Lower leg skin (tissue), 4 donors: ENCODE measurements at regions not wholly inside any gene's neighbourhood (a gene's known extent, or its start where the extent isn't known, plus 50 kb on each side); places are given as distances from the start of the nearest gene placed in this dataset.

ENCODE experiments used
- DNase-seq, 2 donors: peaks; one replicate each; pipeline ENCODE4 v3.0.0-alpha.2; 2019; ENCODE audit warnings: low spot score in 2 of 2
- H3K4me3 ChIP-seq: fragments of 200-600 bp; sonication (generic); 2 replicates; pipeline ENCODE4 v1.5.1; 2017; ENCODE audit warnings: mild to moderate bottlenecking, low read depth; ENCODE audit not compliant: poor library complexity, severe bottlenecking
- CTCF ChIP-seq, 3 donors: fragments of 450-650 bp; IDR thresholded peaks; one replicate each; pipeline ENCODE4 v1.5.1; 2016; ENCODE audit warnings: antibody characterized with exemption in 3 of 3, mild to moderate bottlenecking in 3 of 3, moderate library complexity in 2 of 3
- POLR2A ChIP-seq, 2 donors: fragments of 450-650 bp; IDR thresholded peaks; one replicate each; pipeline ENCODE4 v1.6.1; 2016 to 2017; ENCODE audit warnings: antibody characterized with exemption in 2 of 2, mild to moderate bottlenecking in 1 of 2, moderate library complexity in 1 of 2
- WGBS, 2 donors: methylation state at CpG; one replicate each; pipeline ENCODE4 v1.1.5; 2018; 5-methylcytosine and 5-hydroxymethylcytosine counted together
- intact Hi-C: fragments of 100-400 bp; cut with DNase I; formaldehyde crosslinking; loops from one replicate; pipeline ENCODE4 v1.15.0; 2023; ENCODE audit warnings: low total_unique reads

GRCh38 chr10:8137272-8137681, 82.8 kb downstream of the GATA3 start:
- no peak overlapping the region for H3K4me3 ChIP-seq
- DNase-seq: no peak
- TF ChIP-seq POLR2A (IDR thresholded peaks at IDR 0.05) (no peak), CTCF (IDR thresholded peaks at IDR 0.05) (no peak)
- intact Hi-C loops: no loop called here
- 83 to 85% methylated on average over 6 of the region's 6 CpGs for WGBS, 2 donors

- 71 to 78% methylated on average over 6 of the region's 6 CpGs for WGBS, 2 donors
- DNase-seq: no peak
- no peak overlapping the region for H3K4me3 ChIP-seq
- no peak for TF ChIP-seq CTCF (IDR thresholded peaks at IDR 0.05)
- no peak for TF ChIP-seq POLR2A (IDR thresholded peaks at IDR 0.05)
- intact Hi-C loops: no loop called here
Measured at GRCh38 chr10:8137726-8138125, 83.2 kb downstream of the GATA3 start.

DNA sequence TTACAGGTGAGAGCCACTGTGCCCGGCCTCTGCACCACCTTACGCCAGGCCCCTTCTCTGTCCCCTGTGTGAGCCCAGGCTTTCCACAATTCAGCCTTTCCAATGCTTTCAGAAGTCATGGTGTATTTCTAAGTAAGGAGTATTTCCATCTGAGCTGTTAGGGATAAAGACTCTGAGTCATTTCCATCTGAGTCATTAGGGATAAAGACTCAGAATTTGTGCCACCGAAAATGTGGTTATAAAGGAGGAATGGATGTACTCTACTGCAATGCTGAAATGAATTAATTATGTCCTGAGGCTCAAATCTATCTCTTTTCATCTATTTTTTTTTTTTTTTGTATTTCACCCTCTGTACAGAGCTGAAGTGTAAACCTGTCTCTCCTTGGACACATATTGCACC, 84.0 kb downstream of the GATA3 start:
- no peak for DNase-seq
- 77 to 79% methylated on average over 3 of the region's 3 CpGs for WGBS, 2 donors
- intact Hi-C loops: no loop called here
- TF ChIP-seq POLR2A (IDR thresholded peaks at IDR 0.05) (no peak), CTCF (IDR thresholded peaks at IDR 0.05) (no peak)
- H3K4me3 ChIP-seq: no peak overlapping the region

DNA sequence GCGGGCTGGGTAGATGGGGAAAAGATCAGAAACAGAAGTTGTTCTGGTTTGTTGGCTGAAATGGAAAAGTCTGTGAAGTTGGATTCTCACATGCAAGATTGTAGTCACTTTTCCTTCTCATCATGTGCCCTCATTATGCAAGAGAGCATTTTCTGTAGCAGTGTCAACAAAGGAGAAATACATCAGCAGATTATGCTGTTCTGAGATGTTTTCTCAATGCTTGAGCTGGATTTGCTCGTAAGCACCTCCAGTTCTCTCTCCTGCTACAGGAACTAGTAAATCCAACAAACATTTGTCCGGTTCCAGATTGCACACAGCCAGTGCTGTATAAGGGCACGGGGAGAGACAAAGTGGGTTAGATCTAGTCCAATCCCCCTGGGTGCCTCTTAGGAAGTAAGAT, 90.0 kb downstream of the GATA3 start:
- no peak for TF ChIP-seq POLR2A (IDR thresholded peaks at IDR 0.05)
- TF ChIP-seq CTCF (IDR thresholded peaks at IDR 0.05): no peak
- DNase-seq: no peak

GRCh38 chr10:8146650-8147049, 92.2 kb downstream of the GATA3 start:
- intact Hi-C loops: no loop called here
- WGBS, 2 donors: 60% methylated on average over 9 of the region's 9 CpGs
- no peak for TF ChIP-seq CTCF (IDR thresholded peaks at IDR 0.05)
- no peak for DNase-seq
- no peak overlapping the region for H3K4me3 ChIP-seq

More for the DNA sequence above, 90.0 kb downstream of the GATA3 start:
- H3K4me3 ChIP-seq: no peak overlapping the region
- WGBS, 2 donors: 63% methylated on average over 4 of the region's 4 CpGs
- intact Hi-C loops: no loop called here

GRCh38 chr10:8149991-8150390, 95.5 kb downstream of the GATA3 start:
- 93 to 94% methylated on average over 12 of the region's 12 CpGs for WGBS, 2 donors
- DNase-seq: no peak
- intact Hi-C loops: no loop called here
- TF ChIP-seq CTCF (IDR thresholded peaks at IDR 0.05): no peak
- no peak for TF ChIP-seq POLR2A (IDR thresholded peaks at IDR 0.05)
- no peak overlapping the region for H3K4me3 ChIP-seq
